ENCODE measurements at regions not wholly inside any gene's neighbourhood (a gene's known extent, or its start where the extent isn't known, plus 50 kb on each side); places are given as distances from the start of the nearest gene placed in this dataset.

DNA sequence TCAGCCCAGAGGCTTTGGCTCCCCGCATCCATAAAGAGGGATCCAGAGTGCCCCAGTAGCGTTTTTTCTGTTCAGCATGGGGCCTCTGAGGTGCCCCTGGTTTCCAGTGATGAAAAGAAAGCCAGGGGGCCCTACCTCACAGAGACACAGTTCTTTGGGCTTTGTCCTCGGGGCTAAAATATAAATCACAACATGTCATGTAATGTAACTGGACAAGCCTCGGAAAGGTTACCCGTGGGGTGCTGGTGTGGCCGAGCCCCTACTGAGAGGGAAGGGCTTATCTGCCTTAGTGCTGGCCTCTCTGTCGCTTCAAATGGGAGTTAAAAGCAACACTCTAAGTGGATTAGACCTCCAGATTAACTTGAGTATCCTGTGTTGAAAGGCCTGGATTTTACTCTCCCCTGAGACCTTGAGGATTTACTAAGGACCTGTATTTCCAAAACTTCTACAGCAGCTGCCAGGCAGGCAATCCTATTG lies 251.6 kb upstream of the APCDD1 start:
- Histone ChIP-seq H3K36me3 (ENCODE audit: control insufficient read depth, low read length) (no peaks in the 10 kb centered on the region), H3K79me2 (ENCODE audit: control insufficient read depth, low read length) (no peaks in the 10 kb centered on the region), H3K4me1 (ENCODE audit: control insufficient read depth, low read length) (no peaks in the 10 kb centered on the region), H3K27me3 (ENCODE audit: control insufficient read depth, low read length) (no peaks in the 10 kb centered on the region; the same call in 1 of the 2 replicates), H3K4me3 (ENCODE audit: low read length) (no peak overlapping the region), H3K27ac (ENCODE audit: low read depth, low read length) (no peak overlapping the region), H3K9me3 (ENCODE audit: control insufficient read depth, insufficient read depth, low read length) (no peaks in the 10 kb centered on the region), H3K9me2 (replicated peaks; ENCODE audit: control insufficient read depth, low read length) (no peaks in the 10 kb centered on the region), H4K20me1 (ENCODE audit: control insufficient read depth, insufficient read depth, low read depth, low read length) (no peaks in the 10 kb centered on the region), H3F3A (ENCODE audit: control insufficient read depth, insufficient read depth) (no peaks in the 10 kb centered on the region), H3K4me2 (ENCODE audit: low read length) (no peak overlapping the region)
- TF ChIP-seq EZH2phosphoT487 (IDR thresholded peaks at IDR 0.05; ENCODE audit: borderline replicate concordance, low read length), result no peak
- no peak for TF ChIP-seq CTCF (IDR thresholded peaks at IDR 0.05; ENCODE audit: low read depth, low read length, poor library complexity, severe bottlenecking)

GRCh38 chr18:10205151-10205550 lies 249.3 kb upstream of the APCDD1 start:
- Histone ChIP-seq H3K79me2 (ENCODE audit: control insufficient read depth, low read length) (no peaks in the 10 kb centered on the region), H3K27ac (ENCODE audit: low read depth, low read length) (no peak overlapping the region), H3K36me3 (ENCODE audit: control insufficient read depth, low read length) (no peaks in the 10 kb centered on the region), H3K27me3 (ENCODE audit: control insufficient read depth, low read length) (no peaks in the 10 kb centered on the region; the same call in 1 of the 2 replicates), H3K4me2 (ENCODE audit: low read length) (no peak overlapping the region), H3F3A (ENCODE audit: control insufficient read depth, insufficient read depth) (no peaks in the 10 kb centered on the region), H3K4me3 (ENCODE audit: low read length) (no peak overlapping the region), H3K4me1 (ENCODE audit: control insufficient read depth, low read length) (no peaks in the 10 kb centered on the region), H3K9me2 (replicated peaks; ENCODE audit: control insufficient read depth, low read length) (no peaks in the 10 kb centered on the region), H4K20me1 (ENCODE audit: control insufficient read depth, insufficient read depth, low read depth, low read length) (no peaks in the 10 kb centered on the region), H3K9me3 (ENCODE audit: control insufficient read depth, insufficient read depth, low read length) (no peaks in the 10 kb centered on the region)
- TF ChIP-seq EZH2phosphoT487 (IDR thresholded peaks at IDR 0.05; ENCODE audit: borderline replicate concordance, low read length), result no peak
- TF ChIP-seq CTCF (IDR thresholded peaks at IDR 0.05; ENCODE audit: low read depth, low read length, poor library complexity, severe bottlenecking), result no peak

DNA sequence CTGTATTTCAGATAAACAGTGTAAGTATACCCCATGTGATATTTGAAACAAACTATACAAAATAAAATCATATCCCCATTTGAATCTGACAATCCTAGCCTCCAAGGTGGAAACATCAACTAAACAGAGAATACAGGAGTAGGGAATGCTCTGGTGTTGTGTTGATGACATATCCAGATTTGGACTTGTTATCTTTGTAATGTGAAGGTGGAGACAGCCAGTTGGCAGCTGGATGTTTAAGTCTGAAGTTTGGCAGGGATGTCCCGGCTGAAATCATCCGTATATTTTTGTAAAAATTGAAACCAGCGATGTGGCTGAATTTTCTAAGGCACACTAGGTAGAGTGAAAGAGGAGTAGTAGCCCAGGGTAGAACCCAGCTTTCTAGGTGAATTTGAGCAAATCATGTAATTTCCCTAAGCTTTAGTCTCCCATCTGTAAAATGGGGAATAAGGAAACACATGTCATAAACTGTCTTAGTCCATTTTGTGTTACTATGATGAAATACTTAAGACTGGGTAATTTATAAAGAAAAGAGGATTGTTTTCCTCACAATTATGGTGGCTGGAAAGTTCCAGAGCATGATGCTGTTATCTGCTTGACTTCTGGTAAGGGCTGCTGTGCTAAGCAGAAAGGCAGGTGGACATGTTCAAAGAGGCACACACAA lies 246.6 kb upstream of the APCDD1 start:
- no peaks in the 10 kb centered on the region for H3K9me3 ChIP-seq (ENCODE audit: control insufficient read depth, insufficient read depth, low read length)
- H3K27me3 ChIP-seq (ENCODE audit: control insufficient read depth, low read length), result no peaks in the 10 kb centered on the region; the same call in 1 of the 2 replicates
- H3K4me3 ChIP-seq (ENCODE audit: low read length), result no peak overlapping the region
- H4K20me1 ChIP-seq (ENCODE audit: control insufficient read depth, insufficient read depth, low read depth, low read length), result no peaks in the 10 kb centered on the region
- no peaks in the 10 kb centered on the region for H3K9me2 ChIP-seq (replicated peaks; ENCODE audit: control insufficient read depth, low read length)
- no peaks in the 10 kb centered on the region for H3K79me2 ChIP-seq (ENCODE audit: control insufficient read depth, low read length)
- no peaks in the 10 kb centered on the region for H3F3A ChIP-seq (ENCODE audit: control insufficient read depth, insufficient read depth)
- no peak for TF ChIP-seq EZH2phosphoT487 (IDR thresholded peaks at IDR 0.05; ENCODE audit: borderline replicate concordance, low read length)
- TF ChIP-seq CTCF (IDR thresholded peaks at IDR 0.05; ENCODE audit: low read depth, low read length, poor library complexity, severe bottlenecking), result no peak
- H3K27ac ChIP-seq (ENCODE audit: low read depth, low read length), result no peak overlapping the region
- no peaks in the 10 kb centered on the region for H3K4me1 ChIP-seq (ENCODE audit: control insufficient read depth, low read length)
- H3K36me3 ChIP-seq (ENCODE audit: control insufficient read depth, low read length), result no peaks in the 10 kb centered on the region
- no peak overlapping the region for H3K4me2 ChIP-seq (ENCODE audit: low read length)
